ENCODE measurements at regions not wholly inside any gene's neighbourhood (a gene's known extent, or its start where the extent isn't known, plus 50 kb on each side); places are given as distances from the start of the nearest gene placed in this dataset.

DNA sequence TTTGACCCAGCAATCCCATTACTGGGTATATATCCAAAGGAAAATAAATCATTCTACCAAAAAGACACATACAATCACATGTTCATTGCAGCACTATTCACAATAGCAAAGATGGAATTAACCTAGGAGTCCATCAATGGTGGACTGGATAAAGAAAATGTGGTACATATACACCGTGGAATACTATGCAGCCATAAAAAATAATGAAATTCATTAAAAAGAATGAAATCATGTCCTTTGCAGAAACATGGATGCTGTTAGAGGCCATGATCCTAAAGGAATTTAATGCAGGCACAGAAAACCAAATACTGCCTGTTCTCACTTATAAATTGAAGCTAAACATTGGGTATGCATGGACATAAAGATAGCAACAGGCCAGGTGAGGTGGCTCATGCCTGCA is 61.9 kb upstream of the BMP6 start:
- no peak for TF ChIP-seq POLR2A (IDR thresholded peaks at IDR 0.05; ENCODE audit: low read depth, low read length)
- DNase-seq (ENCODE audit: insufficient read length, low spot score) (no peak), FAIRE-seq (no peak)

DNA sequence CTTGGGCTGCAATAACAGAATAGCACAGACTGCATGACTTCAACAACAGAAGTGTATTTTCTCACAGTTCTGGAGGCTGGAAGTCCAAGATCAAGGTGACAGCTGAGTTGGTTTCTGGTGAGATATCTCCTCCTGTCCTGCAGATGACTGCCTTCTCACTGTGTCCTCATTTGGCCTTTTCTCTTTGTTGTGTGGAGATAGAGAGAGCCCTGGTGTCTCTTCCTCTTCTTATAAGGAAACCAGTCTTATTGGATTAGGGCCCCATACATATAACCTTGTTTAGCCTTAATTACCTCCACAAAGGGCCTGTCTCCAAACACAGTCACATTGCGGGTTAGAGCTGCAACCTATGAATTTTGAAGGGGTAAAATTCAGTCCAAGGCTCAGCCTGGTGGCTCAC is 57.0 kb upstream of the BMP6 start:
- no peak for TF ChIP-seq POLR2A (IDR thresholded peaks at IDR 0.05; ENCODE audit: low read depth, low read length)
- DNase-seq (ENCODE audit: insufficient read length, low spot score) (no peak), FAIRE-seq (no peak)

DNA sequence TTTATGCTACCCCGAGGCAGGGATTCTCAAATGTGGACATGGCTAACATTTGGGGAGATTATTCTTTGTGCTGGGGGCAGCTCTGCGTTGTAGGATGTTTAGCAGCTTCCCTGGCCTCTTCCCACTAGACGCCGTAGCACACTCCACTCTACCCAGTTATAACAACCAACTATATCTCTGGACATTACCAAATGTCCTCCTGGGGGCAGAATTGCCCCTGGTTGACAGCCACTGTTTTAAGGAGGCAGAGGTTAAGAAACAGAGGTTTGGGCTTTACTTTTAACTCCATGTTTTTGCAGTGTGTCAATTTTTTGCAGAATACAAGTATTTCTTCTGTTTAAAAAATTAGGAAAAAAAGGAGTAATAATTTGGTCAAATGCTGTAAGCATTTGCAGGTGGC is 56.2 kb upstream of the BMP6 start:
- no peak for TF ChIP-seq POLR2A (IDR thresholded peaks at IDR 0.05; ENCODE audit: low read depth, low read length)
- FAIRE-seq (no peak), DNase-seq (ENCODE audit: insufficient read length, low spot score) (no peak)

DNA sequence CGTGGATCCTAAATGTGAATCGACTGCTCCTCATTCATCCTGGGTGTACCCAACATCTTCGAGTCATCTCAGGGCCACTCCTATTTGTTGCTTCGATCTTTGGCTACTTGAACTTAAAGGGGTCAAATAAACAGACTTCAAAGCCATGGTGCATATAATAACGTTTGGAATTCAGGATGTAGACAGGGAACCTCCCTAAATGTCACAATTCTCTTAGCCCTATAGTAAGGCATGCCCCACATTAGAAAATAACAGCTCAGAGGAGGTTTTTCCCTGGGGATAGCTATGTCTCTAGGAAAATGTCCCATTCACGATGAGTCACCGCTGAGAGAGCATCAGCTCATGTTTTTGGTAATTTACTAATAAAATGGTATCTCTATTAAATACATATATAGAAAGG is 54.8 kb upstream of the BMP6 start:
- FAIRE-seq, result no peak
- no peak for TF ChIP-seq POLR2A (IDR thresholded peaks at IDR 0.05; ENCODE audit: low read depth, low read length)
- peak; percentile 16 for DNase-seq (ENCODE audit: insufficient read length, low spot score)

DNA sequence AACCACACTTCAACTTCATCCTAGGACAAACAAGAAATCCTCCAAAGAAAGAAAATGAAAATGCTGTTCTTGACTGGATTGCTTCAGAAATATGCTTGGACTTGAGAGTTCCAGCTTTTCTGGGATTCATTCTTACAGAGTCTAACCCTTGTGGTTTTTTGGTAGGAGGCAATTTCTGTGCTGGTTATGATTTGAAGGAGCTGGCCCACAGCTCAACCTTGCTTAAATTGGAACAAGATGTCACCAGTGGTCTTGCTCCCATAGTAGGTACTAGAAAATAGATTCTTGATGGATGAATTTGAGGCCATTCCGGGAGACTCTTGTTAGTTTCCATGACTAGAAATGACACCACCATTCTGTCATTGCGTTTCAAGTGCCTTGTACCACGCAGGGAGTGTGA is 54.3 kb upstream of the BMP6 start:
- DNase-seq (ENCODE audit: insufficient read length, low spot score), result no peak
- no peak for FAIRE-seq
- no peak for TF ChIP-seq POLR2A (IDR thresholded peaks at IDR 0.05; ENCODE audit: low read depth, low read length)

DNA sequence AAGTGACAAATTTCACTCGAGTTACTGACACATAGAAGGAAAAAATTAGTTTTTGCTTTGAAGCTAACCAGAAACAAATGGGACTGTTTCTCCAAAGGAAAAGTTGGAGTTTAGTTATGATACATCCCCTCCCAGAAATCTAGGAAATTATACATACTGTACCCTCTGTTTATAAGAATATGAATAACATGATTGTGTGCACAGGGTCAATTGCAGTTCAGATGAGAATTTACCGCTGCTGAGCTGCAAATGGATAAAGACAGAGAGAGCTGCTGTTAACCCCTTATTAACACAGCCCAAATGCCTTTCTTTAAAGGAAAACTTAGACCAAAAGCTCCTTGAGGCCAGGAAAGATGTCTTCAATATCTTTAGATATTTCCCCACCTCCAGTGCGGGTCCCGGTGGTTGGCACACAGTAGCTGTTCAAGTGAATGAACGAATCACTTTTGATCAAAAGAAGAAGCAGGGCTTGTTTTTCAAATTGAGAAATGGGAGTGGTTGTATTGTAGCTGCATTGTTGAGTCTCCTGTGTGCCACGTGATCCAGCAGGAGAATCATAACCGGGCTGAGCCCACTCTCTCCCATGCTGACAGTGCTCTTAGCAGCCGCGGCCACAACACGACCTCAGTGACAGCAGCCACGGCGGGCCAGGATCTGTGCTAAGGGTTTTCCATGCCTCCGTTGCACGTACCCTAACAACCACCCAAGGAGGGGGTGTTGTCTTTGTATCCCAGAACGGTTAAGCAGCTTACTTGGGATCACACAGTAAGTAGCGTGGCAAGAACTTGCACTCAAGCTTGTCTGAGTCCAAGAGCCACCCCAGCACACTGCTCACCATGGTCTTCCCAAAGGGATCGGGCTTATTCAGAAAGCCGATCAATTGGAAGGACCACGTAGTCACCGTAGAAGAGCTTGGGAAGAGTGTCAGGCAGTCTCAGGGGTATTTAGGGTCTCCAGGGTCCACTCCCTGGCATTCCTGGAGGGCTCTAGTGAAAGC is 53.5 kb upstream of the BMP6 start:
- DNase-seq (ENCODE audit: insufficient read length, low spot score), result no peak
- FAIRE-seq, result no peak
- TF ChIP-seq POLR2A (IDR thresholded peaks at IDR 0.05; ENCODE audit: low read depth, low read length), result no peak

DNA sequence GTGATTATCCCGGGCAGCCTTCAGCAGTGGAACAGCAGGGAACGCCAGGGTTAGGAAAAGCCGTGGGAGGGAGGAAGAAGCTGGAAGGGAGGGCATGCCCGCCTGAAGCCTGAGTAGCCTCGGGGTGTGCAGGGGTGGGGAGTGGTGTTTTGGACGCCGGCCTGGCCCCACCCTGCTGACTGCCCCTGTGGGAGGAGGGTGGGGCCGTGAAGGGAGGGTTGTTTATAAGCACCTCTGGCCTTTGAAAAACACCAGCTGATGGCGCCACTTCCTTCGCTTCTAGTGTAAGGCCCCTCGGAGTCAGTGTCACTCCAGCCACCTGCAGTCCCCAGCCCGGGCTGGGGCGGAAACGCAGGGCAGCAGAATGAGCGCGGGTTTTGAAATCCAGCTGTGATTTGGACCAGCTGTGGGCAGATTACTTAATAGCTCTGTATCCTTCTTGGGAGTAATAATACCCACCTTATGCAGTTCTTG is 52.8 kb upstream of the BMP6 start:
- DNase-seq (ENCODE audit: insufficient read length, low spot score) (peak; percentile 65), FAIRE-seq (peak; percentile 50)
- no peak for TF ChIP-seq POLR2A (IDR thresholded peaks at IDR 0.05; ENCODE audit: low read depth, low read length)

DNA sequence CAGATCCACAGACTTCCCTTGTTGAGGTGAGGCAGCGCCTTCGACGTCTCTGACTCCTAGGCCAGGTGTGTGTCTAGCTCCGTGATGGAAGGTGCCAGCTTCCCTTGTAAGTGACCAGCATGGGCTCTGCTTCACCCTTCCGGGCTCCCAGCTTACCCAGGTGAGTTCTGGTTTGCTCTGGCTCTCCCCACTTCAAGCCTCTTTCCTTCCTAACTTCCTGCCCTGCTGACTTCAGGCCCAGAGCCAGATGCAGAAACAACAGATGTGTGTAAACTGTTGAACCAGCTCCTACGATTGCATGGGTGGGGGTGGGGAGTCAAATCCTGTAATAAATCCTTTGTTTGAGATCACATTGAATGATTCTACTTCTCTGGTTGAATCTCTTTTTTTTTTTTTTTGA is 51.6 kb upstream of the BMP6 start:
- no peak for DNase-seq (ENCODE audit: insufficient read length, low spot score)
- TF ChIP-seq POLR2A (IDR thresholded peaks at IDR 0.05; ENCODE audit: low read depth, low read length), result no peak
- FAIRE-seq, result no peak

DNA sequence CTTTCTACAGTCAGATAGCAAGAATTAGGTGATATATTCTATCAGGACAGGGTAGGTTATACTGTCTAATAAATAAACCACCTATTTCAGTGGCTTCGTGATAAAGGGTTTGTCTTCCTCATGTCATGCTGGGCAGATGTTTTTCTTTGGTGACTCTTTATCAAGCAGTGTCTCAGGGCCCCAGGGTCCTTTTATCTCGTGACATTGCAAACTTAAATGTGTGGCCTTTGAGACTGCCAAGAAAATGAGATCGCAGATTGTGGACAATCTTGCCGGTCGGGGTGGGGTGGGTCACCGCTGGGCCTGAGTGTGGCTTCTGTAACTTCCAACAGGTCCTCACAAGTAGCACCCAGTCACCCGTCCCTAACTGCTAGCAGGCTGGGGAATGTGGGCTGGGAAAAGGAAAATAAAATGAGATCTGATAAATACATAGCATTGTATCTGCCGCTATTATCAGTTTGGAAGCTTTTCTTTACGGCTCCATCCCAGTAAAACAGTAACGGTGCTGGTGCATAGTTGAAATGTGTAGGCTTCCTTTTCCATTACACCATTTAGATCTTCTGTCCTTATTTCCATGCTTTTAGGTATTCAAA is 50.5 kb upstream of the BMP6 start:
- FAIRE-seq, result no peak
- no peak for DNase-seq (ENCODE audit: insufficient read length, low spot score)
- TF ChIP-seq POLR2A (IDR thresholded peaks at IDR 0.05; ENCODE audit: low read depth, low read length), result no peak

All from H54 (cell line).